ENCODE measurements at regions not wholly inside any gene's neighbourhood (a gene's known extent, or its start where the extent isn't known, plus 50 kb on each side); places are given as distances from the start of the nearest gene placed in this dataset.

DNA sequence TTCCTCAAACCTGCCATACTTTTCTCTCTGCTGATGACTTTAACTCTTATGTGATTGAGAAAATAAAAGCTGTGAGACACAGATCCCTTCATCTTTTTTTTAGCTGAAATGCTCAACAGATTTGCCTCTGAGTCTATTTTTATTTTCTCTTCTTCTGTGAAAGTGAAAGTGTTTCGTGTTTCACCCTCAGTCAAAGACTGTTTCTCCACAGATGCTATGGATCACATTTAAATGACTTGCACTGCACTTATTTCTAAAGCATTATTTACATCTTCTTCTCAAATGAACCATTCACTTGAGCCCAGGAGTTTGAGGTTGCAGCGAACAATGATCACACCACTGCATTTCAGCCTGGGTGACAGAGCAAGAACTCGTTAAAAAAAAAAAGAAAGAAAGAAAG is 890.1 kb upstream of the PCDH20 start:
- Histone ChIP-seq H3K9me3 (ENCODE audit: control insufficient read depth, insufficient read depth, low read length) (no peaks in the 10 kb centered on the region), H3K27ac (ENCODE audit: low read depth, low read length) (no peak overlapping the region), H3K27me3 (ENCODE audit: control insufficient read depth, insufficient read depth, low read length) (no peaks in the 10 kb centered on the region), H3K4me1 (ENCODE audit: control insufficient read depth, insufficient read depth, low read length) (0 out of 2 replicates have a peak, but pooled peaks cover 4% of the 10 kb centered on the region), H3K36me3 (ENCODE audit: control insufficient read depth, insufficient read depth, low read length) (no peaks in the 10 kb centered on the region), H3K4me3 (ENCODE audit: low read depth, low read length) (no peak overlapping the region), H3K9ac (ENCODE audit: low read depth, low read length) (no peak overlapping the region)

DNA sequence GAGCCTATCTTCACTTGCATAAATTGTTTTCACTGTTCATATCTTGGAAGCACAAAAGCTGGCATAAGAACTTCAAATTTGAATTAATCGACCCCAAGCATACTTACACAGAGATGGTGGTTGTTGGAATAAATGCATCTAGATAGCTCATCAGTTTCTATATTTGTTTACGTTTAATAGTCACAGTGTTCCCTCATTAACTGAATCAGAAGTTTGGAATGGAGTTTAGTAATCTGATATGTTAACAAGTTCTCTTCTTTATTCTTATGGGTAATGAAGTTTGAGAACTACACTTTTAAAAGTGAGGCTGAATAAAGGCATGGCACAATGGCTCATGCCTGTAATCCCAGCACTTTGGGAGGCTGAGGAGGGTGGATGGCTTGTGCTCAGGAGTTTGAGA is 886.7 kb upstream of the PCDH20 start:
- H3K36me3 ChIP-seq (ENCODE audit: control insufficient read depth, insufficient read depth, low read length): no peaks in the 10 kb centered on the region
- H3K9me3 ChIP-seq (ENCODE audit: control insufficient read depth, insufficient read depth, low read length): no peaks in the 10 kb centered on the region
- H3K27ac ChIP-seq (ENCODE audit: low read depth, low read length): no peak overlapping the region
- H3K4me1 ChIP-seq (ENCODE audit: control insufficient read depth, insufficient read depth, low read length): no peaks in the 10 kb centered on the region
- no peak overlapping the region for H3K9ac ChIP-seq (ENCODE audit: low read depth, low read length)
- no peak overlapping the region for H3K4me3 ChIP-seq (ENCODE audit: low read depth, low read length)
- H3K27me3 ChIP-seq (ENCODE audit: control insufficient read depth, insufficient read depth, low read length): no peaks in the 10 kb centered on the region

DNA sequence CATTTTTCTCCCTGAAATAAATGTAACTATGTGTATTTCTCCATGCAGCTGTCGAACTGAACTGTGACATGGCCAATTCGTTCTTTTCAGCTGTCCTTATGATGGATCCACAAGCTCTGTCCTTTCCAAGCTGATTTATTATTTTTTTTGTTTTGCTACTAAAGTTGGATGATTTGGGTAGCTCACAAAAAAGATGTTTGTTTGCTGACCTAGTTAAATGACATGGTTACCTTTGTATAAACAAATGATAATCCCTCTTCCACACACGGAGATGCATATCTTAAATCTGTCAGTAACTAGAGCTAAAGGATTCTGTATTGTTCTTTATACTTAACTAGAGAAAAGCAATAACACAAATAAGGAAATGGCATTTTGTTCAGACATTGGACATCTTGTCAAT is 884.3 kb upstream of the PCDH20 start:
- Histone ChIP-seq H3K27ac (ENCODE audit: low read depth, low read length) (no peak overlapping the region), H3K9me3 (ENCODE audit: control insufficient read depth, insufficient read depth, low read length) (no peaks in the 10 kb centered on the region), H3K36me3 (ENCODE audit: control insufficient read depth, insufficient read depth, low read length) (no peaks in the 10 kb centered on the region), H3K9ac (ENCODE audit: low read depth, low read length) (no peak overlapping the region), H3K27me3 (ENCODE audit: control insufficient read depth, insufficient read depth, low read length) (no peaks in the 10 kb centered on the region), H3K4me1 (ENCODE audit: control insufficient read depth, insufficient read depth, low read length) (no peaks in the 10 kb centered on the region), H3K4me3 (ENCODE audit: low read depth, low read length) (no peak overlapping the region)

DNA sequence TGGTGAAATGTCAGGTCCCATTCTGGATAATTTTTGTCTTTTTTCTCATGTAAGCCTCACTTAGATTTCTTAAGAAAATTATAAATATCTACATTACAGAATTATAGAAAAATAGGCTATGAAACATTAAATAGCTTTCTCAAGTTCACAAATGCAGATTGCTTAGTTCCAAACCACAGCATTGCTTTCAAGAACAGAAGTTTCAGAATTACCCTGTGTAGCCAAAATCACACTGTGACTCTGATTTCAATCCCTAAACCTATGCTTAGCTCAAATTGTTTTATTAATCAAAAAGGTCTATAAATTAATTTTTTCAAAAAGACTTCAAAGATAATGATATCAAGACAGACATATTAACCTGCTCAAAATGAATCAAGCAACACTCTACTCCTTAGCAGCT is 881.2 kb upstream of the PCDH20 start:
- H3K27ac ChIP-seq (ENCODE audit: low read depth, low read length): no peak overlapping the region
- H3K4me1 ChIP-seq (ENCODE audit: control insufficient read depth, insufficient read depth, low read length): no peaks in the 10 kb centered on the region
- H3K4me3 ChIP-seq (ENCODE audit: low read depth, low read length): no peak overlapping the region
- no peak overlapping the region for H3K9ac ChIP-seq (ENCODE audit: low read depth, low read length)
- no peaks in the 10 kb centered on the region for H3K27me3 ChIP-seq (ENCODE audit: control insufficient read depth, insufficient read depth, low read length)
- no peaks in the 10 kb centered on the region for H3K36me3 ChIP-seq (ENCODE audit: control insufficient read depth, insufficient read depth, low read length)
- no peaks in the 10 kb centered on the region for H3K9me3 ChIP-seq (ENCODE audit: control insufficient read depth, insufficient read depth, low read length)

DNA sequence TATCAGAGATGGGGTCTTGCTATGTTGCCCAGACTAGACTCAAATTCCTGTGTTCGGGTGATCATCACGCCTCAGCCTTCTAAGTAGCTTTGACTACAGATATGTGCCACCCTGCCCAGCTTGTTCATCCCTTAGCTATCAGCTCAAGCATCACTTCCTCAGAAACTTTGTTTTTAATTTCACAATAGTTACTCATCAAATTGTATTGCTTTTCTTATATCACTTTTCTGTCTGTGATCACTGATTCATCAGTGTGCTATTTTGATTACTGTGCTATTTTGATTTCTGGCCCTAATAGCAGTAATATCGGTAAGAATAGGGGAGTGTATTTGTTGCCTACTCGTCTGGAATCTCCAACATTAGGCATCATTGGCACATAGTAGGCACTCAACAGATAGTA is 878.6 kb upstream of the PCDH20 start:
- Histone ChIP-seq H3K27me3 (ENCODE audit: control insufficient read depth, insufficient read depth, low read length) (no peaks in the 10 kb centered on the region), H3K9ac (ENCODE audit: low read depth, low read length) (no peak overlapping the region), H3K4me3 (ENCODE audit: low read depth, low read length) (no peak overlapping the region), H3K36me3 (ENCODE audit: control insufficient read depth, insufficient read depth, low read length) (no peaks in the 10 kb centered on the region), H3K27ac (ENCODE audit: low read depth, low read length) (no peak overlapping the region), H3K4me1 (ENCODE audit: control insufficient read depth, insufficient read depth, low read length) (no peaks in the 10 kb centered on the region), H3K9me3 (ENCODE audit: control insufficient read depth, insufficient read depth, low read length) (no peaks in the 10 kb centered on the region)

DNA sequence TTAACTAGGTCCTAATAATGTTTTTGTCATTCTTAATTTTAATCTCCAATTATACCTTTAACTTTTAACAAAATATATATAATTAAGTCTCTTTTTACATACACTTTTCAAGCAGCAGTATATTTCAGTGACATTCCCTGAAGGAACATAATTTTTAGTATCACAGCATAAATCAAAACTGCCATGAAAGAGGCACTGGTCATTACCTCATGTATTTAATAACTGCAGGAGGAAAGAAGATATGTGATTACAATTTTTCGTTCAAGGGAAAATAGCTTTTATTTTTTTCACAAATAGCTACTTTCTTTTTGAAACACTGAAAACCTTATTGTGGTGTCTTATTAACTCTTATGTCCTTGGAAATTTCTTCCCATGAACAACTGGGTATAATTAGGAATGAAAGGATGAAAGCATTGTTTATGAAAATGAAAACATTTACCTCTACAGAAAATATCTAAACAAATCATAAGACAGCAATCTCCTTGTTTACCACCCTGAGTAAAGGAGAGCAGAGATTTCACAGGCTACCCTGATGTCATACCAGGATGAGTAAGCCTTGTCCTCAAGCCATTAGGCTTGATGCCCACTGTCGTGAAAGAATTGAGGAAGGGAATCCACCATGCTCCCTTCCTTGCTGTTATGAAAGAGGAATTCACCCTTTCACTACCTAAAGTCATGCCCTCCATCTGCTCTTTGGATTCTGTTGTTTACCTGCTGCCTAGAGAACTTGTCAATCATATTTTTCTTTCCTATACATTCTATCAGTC is 877.2 kb upstream of the PCDH20 start:
- no peaks in the 10 kb centered on the region for H3K9me3 ChIP-seq (ENCODE audit: control insufficient read depth, insufficient read depth, low read length)
- H3K27me3 ChIP-seq (ENCODE audit: control insufficient read depth, insufficient read depth, low read length): no peaks in the 10 kb centered on the region
- H3K4me1 ChIP-seq (ENCODE audit: control insufficient read depth, insufficient read depth, low read length): no peaks in the 10 kb centered on the region
- no peak overlapping the region for H3K4me3 ChIP-seq (ENCODE audit: low read depth, low read length)
- no peak overlapping the region for H3K9ac ChIP-seq (ENCODE audit: low read depth, low read length)
- H3K36me3 ChIP-seq (ENCODE audit: control insufficient read depth, insufficient read depth, low read length): no peaks in the 10 kb centered on the region
- no peak overlapping the region for H3K27ac ChIP-seq (ENCODE audit: low read depth, low read length)

DNA sequence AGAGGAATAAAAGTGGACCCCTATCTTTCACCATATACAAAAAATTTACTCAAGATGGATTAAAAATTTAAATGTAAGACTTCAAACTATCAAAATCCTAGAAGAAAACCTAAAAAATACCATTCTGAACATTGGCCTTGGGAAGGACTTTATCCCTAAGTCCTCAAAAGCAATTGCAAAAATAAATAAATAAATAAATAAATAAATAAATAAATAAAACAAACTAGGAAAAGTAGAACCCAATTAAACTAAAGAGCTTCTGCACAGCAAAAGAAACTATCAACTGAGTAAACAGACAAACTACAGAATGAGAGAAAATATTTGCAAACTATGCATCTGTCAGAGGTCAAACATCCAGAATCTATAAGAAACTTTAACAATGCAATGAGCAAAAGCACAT is 874.9 kb upstream of the PCDH20 start:
- no peaks in the 10 kb centered on the region for H3K27me3 ChIP-seq (ENCODE audit: control insufficient read depth, insufficient read depth, low read length)
- H3K36me3 ChIP-seq (ENCODE audit: control insufficient read depth, insufficient read depth, low read length): no peaks in the 10 kb centered on the region
- H3K4me3 ChIP-seq (ENCODE audit: low read depth, low read length): no peak overlapping the region
- no peak overlapping the region for H3K9ac ChIP-seq (ENCODE audit: low read depth, low read length)
- H3K9me3 ChIP-seq (ENCODE audit: control insufficient read depth, insufficient read depth, low read length): no peaks in the 10 kb centered on the region
- H3K4me1 ChIP-seq (ENCODE audit: control insufficient read depth, insufficient read depth, low read length): no peaks in the 10 kb centered on the region
- H3K27ac ChIP-seq (ENCODE audit: low read depth, low read length): no peak overlapping the region

DNA sequence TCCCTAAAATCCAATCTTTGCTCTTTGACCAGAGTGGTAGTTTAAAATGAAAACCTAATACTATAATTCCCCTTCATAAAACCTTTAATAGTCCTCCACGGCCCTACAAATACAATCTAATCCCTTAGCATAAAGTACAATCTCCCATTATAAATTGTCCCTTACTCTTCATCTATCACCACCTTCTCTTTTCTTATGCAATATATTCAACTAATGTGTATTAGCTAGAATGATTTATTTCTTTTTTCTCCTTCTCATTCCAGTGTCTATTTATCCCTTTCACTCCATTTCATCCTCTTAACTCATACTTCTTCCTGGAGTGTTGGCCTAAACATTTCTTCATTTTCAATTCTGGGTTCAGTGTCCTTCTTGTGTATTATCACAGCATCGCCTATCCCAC is 872.1 kb upstream of the PCDH20 start:
- no peaks in the 10 kb centered on the region for H3K4me1 ChIP-seq (ENCODE audit: control insufficient read depth, insufficient read depth, low read length)
- no peak overlapping the region for H3K27ac ChIP-seq (ENCODE audit: low read depth, low read length)
- H3K4me3 ChIP-seq (ENCODE audit: low read depth, low read length): no peak overlapping the region
- H3K9ac ChIP-seq (ENCODE audit: low read depth, low read length): no peak overlapping the region
- no peaks in the 10 kb centered on the region for H3K36me3 ChIP-seq (ENCODE audit: control insufficient read depth, insufficient read depth, low read length)
- H3K9me3 ChIP-seq (ENCODE audit: control insufficient read depth, insufficient read depth, low read length): no peaks in the 10 kb centered on the region
- H3K27me3 ChIP-seq (ENCODE audit: control insufficient read depth, insufficient read depth, low read length): no peaks in the 10 kb centered on the region

DNA sequence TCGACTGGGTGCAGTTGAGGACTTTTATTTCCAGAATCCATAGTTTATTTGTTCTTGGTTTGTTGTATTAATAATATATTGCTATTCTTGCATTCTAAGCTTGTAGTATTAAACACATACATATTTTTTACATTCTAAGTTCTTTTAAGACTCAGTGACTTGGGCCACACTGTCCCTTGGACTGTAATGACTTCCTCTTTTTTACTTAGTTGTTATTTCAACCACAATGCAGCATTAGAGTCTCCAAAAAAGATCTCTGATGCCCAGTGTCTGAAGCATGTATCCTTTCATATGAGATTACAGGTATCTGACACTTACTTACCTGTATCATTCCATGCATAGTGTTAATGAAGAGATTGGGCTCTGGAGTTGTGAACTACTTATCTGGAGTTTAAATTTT is 864.9 kb upstream of the PCDH20 start:
- Histone ChIP-seq H3K9me3 (ENCODE audit: control insufficient read depth, insufficient read depth, low read length) (no peaks in the 10 kb centered on the region), H3K4me3 (ENCODE audit: low read depth, low read length) (no peak overlapping the region), H3K36me3 (ENCODE audit: control insufficient read depth, insufficient read depth, low read length) (no peaks in the 10 kb centered on the region), H3K27ac (ENCODE audit: low read depth, low read length) (no peak overlapping the region), H3K27me3 (ENCODE audit: control insufficient read depth, insufficient read depth, low read length) (no peaks in the 10 kb centered on the region), H3K4me1 (ENCODE audit: control insufficient read depth, insufficient read depth, low read length) (no peaks in the 10 kb centered on the region), H3K9ac (ENCODE audit: low read depth, low read length) (no peak overlapping the region)

DNA sequence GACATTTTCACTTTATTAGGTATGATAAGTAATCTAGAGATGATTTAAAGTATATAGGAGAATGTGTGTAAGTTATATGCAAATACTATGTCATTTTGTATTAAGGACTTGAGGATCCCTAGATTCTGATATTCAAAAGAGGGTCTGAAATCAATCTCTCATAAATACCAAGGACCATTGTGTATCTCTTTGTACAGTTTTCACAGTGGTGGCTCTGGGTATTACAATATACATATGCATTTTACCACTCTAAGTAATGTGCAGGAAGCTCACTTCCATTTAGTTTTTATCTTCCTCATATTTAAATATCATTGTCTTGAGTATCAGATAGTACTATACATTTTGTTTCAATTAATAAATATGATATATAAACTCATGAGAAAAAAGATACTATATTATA is 862.6 kb upstream of the PCDH20 start:
- Histone ChIP-seq H3K36me3 (ENCODE audit: control insufficient read depth, insufficient read depth, low read length) (no peaks in the 10 kb centered on the region), H3K27ac (ENCODE audit: low read depth, low read length) (no peak overlapping the region), H3K9ac (ENCODE audit: low read depth, low read length) (no peak overlapping the region), H3K27me3 (ENCODE audit: control insufficient read depth, insufficient read depth, low read length) (no peaks in the 10 kb centered on the region), H3K4me3 (ENCODE audit: low read depth, low read length) (no peak overlapping the region), H3K9me3 (ENCODE audit: control insufficient read depth, insufficient read depth, low read length) (no peaks in the 10 kb centered on the region; the same call in 1 of the 2 replicates), H3K4me1 (ENCODE audit: control insufficient read depth, insufficient read depth, low read length) (no peaks in the 10 kb centered on the region)

DNA sequence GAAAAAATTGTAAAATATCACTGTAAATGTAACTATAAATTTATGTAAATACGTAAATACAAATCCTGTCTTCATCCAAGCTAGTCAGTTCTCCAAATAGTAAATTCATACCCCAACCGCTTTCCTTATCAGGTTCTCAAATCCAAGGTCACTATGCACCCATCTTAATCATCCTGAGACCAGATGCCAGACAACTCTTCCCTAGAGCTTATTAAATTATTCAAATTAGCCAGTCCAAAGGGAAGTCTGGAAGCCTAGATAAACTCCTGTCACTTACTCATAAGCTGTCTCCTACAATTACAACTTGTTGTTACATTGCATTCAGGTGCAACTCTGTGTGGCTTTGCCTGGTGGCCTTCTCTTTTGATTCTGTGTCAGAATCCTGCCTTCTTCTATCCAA is 836.1 kb upstream of the PCDH20 start:
- H3K27me3 ChIP-seq (ENCODE audit: control insufficient read depth, insufficient read depth, low read length): no peaks in the 10 kb centered on the region
- H3K4me1 ChIP-seq (ENCODE audit: control insufficient read depth, insufficient read depth, low read length): no peaks in the 10 kb centered on the region
- no peak overlapping the region for H3K9ac ChIP-seq (ENCODE audit: low read depth, low read length)
- no peak overlapping the region for H3K4me3 ChIP-seq (ENCODE audit: low read depth, low read length)
- H3K9me3 ChIP-seq (ENCODE audit: control insufficient read depth, insufficient read depth, low read length): no peaks in the 10 kb centered on the region; the same call in 1 of the 2 replicates
- no peaks in the 10 kb centered on the region for H3K36me3 ChIP-seq (ENCODE audit: control insufficient read depth, insufficient read depth, low read length)
- H3K27ac ChIP-seq (ENCODE audit: low read depth, low read length): no peak overlapping the region
